HG02943 (cell line): ENCODE measurements at regions not wholly inside any gene's neighbourhood (a gene's known extent, or its start where the extent isn't known, plus 50 kb on each side); places are given as distances from the start of the nearest gene placed in this dataset.
"Not testable (repeated sequence)": the region's sequence is repeated elsewhere in the genome, so short reads cannot be mapped to it uniquely, and the experiment has no call there.

Source experiments
- ATAC-seq: cut with Tn5 transposase; IDR thresholded peaks from one replicate; pipeline ENCODE4 v1.9.1; 2021; ENCODE audit warnings: mild to moderate bottlenecking, low read depth, moderate library complexity; ENCODE audit not compliant: unreplicated experiment

DNA sequence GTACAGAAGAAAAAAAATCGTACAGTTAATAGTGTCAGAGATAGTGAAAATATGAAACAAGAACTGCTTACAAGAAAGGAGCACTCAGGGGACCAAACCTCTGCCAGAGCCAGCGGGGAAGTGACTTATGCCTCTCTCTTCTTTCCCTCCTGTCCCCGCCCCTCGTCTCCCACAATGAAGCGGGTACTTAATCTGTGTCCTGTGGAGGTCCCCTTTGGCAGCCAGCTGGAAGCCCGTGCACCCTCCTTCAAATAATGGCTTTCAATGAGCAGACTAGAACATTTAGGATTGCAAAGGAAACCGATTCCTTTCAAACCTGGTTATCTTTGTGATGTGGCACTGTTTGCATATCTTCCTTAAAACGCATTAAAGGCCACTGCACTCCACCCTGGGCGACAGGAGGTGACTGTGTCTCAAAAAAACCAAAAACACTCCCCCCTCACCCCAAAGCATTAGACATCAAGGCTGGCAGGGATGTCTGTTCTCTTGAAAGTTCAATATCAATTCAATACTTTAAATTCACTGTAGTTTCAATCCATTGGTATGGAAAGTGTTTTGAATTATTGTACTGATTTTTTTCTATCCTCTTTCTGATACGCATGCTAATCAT, 51.7 kb downstream of the PPIAL4C start:
- ATAC-seq = not testable (repeated sequence)

DNA sequence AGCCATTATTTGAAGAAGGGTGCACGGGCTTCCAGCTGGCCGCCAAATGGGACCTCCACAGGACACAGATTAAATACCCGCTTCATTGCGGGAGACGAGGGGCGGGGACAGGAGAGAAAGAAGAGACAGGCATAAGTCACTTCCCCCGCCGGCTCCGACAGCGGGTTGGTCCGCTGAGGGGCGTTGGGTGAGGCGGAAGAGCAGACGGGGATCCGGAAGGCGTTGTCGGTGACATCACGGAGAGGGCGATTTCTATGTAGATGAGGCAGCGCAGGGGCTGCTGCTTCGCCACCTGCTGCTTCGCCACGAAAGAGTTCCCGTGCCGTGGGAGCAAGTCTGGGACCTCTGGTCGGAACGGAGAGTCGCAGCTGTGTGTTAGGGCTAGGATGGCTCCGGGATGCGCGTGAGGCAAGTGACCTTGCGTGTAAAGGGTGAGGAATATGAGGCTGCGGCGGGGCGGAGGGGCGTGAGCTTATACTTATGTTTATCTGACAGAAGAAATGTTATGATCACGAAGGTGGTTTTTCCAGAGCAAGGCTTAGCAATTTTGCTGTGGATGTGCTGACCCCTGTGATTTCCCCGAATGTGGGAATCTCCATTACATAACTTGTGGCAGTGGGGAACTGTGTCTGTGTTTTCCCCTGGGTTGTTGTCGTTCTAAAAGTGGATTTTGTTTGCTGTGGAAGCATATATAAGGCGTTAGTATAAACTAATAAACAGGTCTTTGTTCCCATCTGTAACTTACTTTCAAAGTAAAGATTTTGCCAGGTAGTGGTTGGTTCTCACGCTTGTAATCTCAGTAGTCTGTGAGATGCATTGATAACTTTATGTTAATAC, 52.9 kb downstream of the PPIAL4C start:
- ATAC-seq = peak; percentile 82

DNA sequence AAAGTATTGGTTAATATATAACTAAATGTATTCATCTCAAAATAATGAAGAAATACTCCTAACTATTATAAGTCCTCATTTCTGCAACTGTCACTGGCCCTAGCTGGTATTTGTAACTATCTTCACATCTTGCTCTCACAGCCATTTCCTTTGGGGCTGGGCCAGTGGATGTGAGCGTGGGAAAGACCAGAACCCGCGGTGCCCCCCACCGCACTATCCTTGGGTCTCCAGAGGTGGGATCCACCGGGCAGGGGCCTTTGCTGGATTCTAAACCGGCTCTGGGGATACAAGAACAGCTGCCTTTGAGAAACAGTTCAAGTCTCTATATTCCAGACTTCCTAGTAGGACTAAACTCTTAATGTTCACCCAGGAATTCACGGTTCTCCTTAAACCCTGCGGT, 54.8 kb downstream of the PPIAL4C start:
- ATAC-seq = not testable (repeated sequence)

DNA sequence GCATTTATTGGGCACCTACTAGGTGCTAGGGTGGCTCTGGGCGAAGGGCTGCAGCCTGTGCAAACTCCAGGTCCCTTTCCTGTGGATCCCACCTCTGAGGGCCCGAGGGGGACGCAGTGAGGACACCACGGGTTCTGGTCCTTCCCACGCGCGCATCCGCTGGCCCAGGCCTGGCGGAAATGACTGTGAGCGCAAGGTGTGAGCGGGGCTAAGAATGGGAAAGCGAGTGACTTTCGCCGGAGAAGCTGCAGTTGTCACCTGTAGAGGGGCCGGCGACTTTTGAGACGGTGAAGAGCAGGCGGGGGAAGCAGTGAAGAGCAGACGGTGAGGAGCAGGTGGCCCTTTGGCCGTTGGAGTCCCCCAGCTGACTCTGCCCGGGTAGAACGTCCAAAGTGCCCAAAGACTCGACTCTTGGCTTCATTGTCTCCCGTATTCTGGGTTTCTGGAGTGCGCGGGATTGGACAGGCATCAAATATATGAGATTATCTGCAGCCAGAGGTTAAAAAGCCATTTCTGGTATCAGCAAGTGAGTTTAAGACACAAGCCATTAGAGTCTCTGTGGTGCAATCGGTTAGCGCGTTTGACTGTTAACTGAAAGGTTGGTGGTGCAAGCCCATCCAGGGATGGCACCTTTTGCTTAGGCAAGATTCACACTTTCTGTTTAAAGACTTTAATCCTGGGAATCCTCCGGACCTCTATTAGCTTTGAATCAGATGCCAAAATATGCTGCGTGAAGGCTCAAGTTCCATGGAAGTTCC, 55.4 kb downstream of the PPIAL4C start:
- not testable (repeated sequence) for ATAC-seq

DNA sequence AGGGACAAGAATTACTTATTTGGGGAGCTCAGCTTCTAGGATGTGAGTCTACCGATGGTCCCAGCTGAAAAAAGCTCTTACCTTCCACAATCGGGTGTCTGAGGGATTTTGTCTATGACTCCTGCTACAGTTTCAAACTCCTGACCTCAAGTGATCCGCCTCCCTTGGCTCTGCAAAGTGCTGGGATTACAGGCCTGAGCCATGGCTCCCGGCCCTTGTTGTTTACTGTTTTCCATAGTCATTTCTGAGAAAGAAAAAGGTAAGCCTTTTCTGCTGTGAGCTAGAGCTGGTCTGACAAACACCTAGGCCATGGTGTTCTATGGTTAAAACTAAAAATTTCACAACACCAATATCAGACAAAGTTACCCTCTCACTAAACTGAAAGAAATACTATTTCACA, 57.5 kb downstream of the PPIAL4C start:
- ATAC-seq = not testable (repeated sequence)

DNA sequence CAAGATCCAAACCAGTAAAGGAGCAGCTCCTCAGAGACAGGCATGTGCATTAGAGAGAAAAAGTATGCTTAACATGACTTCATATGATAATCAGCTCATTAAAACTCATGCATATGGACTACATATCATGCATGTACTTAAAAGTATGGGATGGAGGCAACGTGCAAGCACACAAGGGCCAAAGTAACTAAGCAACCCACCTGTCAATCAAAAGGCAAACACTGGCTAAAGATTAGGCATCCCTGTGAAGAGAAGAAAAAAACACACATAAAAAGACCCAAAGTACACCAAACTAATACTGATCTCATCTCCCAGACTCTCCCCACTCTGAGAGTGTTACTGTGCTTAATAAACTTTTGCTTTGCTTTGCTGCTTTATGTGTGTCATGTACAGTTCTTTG, 61.2 kb downstream of the PPIAL4C start:
- not testable (repeated sequence) for ATAC-seq

DNA sequence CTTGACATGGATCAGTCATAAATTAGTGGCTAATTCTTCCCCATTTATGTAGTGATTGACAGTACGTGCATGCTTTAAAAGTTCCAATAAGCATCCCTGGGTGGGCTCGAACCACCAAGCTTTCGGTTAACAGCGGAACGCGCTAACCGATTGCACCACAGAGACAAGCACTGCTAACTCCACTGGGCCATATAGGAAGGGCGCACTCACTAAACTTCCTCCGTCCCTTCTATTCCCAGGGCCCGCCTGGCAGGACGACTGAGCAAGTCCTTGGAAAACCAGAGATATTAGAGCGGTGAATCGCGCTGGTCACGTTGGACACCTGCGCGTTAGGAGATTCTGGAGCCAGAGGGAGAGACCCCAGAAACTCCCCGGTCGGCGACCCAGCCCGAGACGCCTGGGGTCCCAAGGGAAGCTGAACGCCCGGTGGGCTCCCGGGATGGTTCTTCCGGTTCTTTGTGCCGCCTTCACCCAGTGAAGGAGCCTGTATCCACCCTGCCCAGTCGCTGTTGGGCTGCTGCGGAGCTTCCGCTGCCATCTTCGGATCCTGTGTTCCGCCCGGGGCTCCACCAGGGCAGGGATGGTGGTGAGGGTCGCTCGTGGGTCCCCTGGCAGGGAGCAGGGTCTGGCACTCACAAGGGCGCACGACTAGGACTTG, 62.8 kb downstream of the PPIAL4C start:
- ATAC-seq = not testable (repeated sequence)

DNA sequence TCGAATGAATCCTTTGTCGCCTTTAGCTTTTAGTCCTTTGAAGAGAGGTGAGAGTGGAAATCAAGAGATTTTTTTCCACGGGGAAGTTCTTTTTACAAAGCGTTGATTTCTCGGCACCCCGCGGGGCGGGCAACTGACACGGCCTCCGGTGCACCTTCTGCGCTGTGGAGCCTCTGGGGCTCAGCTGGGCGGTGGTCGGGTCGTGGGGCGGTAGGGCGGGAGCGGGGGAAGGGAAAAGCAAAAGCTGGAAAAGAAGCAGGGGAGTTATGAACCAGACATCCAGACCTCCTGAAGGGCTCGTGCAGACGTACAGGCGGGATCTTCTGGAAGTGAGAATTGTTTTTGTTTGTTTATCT, 63.3 kb downstream of the PPIAL4C start:
- ATAC-seq = not testable (repeated sequence)

DNA sequence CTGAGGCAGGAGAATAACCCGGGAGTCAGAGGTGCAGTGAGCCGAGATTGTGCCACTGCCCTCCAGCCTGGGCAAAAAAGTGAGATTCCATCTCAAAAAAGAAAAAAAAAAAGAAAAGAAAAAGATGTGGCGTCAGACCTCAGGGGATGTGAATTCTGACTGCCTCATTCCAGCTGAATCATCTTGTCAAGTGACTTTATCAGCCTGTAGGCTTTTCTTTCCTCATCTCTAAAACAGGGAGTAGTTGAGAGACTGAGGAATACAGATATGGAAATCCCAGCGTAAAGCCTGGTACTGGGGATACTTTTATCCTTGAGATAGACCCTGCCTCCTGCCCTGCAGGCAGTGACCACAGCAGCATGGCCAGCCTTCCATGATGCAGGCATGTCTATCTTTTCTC, 74.1 kb downstream of the PPIAL4C start:
- ATAC-seq = not testable (repeated sequence)

DNA sequence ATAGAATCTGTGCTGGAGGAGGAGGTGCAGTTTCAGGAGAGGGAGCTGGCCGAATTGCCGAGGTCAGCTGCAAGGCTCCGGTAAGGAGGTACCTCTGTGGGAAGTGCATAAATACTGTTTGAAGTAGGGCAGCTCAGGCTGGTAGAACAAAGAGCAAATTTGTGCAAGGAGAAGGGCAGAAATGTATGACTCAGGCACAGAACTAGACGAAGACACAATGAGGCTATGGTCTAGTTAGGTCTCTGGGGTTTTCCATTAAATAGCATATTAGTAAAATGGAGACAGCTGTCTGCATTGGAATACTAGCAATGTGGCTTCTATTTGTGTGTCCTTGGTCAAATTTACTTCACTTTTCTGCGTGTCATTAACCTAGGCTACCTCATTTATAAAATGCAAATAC, 74.5 kb downstream of the PPIAL4C start:
- ATAC-seq = not testable (repeated sequence)

DNA sequence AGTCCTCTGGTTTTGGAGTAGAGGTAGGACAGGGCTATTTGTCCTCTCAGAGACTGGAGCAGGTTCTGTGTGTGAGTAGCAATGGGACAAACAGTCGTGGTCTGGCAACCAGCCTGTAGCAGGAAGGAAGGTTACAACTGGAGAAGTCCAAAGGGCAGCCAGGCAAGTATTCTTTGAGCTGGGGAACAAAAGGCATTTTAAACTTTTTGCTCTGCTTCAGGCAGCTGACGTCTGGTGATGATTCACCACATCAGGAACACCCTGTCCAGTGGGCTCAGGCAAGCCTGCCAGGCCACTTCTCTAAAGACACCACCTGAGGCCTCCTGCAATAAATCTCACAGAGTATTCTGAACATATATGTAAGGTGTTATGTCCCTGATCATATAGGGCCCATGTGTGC, 81.0 kb downstream of the PPIAL4C start:
- ATAC-seq = not testable (repeated sequence)

DNA sequence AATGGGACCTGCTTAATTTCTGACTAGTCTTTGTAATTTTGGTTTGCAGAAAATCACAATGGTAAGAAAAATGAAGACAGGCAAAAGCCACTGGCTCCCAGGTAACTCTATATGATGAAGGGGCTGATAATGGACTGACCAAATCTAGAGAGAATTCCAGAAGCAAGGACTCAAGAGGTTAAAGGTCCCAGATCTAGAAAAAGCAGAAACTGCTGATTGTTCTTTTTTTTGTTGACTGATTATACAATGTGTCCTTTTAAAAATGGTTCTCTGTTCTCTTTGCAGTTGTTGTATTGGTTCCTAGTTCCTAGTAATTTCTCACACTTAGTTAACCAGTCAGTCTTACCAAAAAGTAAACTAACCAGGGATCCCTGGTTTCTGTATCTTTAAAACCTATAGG, 81.4 kb downstream of the PPIAL4C start:
- not testable (repeated sequence) for ATAC-seq

DNA sequence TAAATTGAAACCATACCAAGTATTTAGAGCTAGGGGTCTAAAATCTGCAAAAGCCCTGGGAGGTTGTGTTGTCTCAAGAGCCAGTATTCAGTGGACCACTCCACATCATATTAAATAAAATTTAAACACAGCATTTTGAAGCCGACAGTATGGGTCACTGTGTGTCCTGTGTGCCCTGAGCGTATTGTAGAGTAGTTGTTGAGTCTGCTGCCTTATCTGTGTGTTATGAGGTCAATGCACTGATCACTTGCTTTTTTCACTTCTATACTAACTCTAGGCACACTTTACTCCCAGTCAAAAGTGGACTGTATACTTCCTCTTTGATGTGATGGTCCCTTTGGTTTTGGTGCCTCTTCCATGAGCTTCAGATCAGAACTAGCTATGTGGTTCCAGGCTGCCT, 81.9 kb downstream of the PPIAL4C start:
- not testable (repeated sequence) for ATAC-seq

DNA sequence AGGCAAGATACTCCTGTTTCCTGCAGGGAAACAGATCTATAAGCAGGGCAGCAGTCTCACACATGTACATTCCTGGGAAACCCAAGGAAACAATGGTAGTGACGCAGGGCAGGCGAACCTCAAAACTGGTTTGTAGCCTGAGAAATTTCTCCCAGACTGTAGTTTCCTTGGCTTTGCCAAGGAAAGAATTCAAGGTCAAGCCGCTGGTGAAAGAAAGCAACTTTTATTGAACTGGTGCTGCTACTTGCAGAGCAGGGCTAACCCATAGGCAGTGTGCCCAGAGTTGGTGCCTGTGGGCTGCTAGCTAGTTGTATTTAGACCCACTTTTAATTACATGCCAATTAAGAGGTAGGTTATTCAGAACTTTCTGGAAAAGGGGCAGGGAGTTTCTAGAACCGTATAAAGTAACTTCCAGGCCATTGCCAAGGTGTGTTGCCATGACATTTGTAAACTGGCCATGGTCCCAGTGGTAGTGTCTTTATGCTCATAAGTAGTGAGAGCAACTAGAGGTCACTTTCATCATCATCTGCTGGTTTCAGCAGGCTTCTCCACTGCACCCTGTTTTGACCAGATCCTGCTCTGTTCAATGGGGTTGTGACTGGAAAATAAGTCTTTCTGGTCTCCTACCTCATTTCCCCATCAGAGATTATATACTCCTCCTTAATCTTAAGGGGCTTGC, 89.7 kb downstream of the PPIAL4C start:
- ATAC-seq = not testable (repeated sequence)

DNA sequence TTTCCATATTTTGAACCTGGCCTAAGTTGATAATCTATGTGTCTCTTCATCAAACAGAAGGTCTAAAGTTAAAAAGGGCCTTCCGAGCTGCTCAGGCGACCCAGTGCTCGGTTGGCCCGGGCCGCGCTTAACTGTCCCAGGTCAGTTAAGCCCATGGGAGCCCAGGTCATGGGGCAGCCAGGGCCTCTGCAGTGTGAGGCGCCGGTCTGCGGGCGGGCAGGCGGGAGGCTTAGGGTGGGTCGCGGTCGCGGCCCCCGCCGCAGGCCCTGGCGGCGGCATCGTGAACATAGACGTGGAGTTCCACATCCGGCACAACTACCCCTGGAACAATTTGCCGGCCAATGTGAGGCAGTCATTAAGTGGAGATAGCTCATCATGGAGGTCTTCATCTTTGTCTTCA, 91.3 kb downstream of the PPIAL4C start:
- ATAC-seq = not testable (repeated sequence)

DNA sequence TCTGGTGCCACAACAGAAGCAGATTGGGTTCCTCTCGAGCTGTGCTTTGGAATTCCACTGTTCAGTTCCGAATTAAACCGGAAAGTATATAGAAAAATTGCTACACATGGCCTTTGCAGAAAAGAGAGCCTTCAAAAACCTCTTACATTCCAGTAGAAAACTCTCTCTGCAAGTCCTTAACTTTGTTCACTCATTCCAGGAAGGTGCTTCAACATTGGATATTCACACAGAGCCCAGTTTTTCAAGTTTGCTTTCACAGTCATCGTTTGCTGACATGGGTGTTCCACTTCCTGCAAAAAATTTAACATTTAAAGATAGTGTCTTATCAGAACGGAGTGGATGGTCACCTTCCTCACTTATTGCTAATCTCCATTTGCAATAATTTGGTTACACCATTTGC, 93.7 kb downstream of the PPIAL4C start:
- ATAC-seq = not testable (repeated sequence)

DNA sequence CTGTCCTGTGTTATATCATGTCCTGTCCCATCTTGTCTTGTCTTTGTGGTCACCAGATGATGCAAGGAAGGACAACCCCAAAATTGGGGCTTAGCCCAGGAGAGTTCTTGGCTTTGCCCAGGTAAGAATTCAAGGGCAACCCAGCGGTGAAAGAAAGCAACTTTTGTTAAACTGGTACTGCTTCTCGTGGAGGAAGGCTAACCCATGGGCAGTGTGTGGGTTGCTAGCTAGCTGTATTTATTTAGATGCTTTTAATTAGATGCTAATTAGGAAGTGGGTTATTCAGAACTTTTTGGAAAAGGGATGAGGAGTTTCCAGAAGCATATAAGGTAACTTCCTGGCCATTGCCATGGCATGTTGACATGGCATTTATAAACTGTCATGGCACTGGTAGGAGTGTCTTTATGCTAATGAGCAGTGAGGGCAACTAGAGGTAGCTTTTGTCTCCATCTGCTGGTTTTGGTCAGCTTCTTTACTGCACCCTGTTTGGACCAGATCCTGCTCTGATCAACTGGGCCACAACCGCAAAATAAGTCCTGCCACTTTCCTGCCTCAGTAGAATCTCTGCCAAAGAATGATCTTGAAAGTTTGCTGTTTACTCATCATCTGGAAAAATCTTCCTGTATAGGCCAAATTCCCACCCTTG, 95.8 kb upstream of the FCGR1A start:
- not testable (repeated sequence) for ATAC-seq

DNA sequence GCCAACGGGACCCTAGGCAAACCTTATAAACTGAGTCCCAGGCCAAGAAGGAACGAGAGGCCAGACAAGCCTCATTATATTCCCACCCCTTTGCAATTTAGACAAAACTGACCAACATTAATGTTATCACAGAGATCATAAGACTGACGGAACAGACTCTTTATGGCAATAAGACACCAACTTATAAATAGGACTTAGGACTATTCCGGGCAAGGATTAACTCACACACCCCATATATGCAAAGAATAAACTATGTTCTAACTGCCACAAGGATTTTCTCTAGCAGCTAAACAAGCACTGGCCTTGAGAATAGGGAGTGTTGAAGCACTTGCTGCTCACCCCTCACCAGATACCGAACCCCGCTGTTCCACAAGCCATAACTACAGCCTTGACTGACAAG, 91.1 kb upstream of the FCGR1A start:
- ATAC-seq = not testable (repeated sequence)

DNA sequence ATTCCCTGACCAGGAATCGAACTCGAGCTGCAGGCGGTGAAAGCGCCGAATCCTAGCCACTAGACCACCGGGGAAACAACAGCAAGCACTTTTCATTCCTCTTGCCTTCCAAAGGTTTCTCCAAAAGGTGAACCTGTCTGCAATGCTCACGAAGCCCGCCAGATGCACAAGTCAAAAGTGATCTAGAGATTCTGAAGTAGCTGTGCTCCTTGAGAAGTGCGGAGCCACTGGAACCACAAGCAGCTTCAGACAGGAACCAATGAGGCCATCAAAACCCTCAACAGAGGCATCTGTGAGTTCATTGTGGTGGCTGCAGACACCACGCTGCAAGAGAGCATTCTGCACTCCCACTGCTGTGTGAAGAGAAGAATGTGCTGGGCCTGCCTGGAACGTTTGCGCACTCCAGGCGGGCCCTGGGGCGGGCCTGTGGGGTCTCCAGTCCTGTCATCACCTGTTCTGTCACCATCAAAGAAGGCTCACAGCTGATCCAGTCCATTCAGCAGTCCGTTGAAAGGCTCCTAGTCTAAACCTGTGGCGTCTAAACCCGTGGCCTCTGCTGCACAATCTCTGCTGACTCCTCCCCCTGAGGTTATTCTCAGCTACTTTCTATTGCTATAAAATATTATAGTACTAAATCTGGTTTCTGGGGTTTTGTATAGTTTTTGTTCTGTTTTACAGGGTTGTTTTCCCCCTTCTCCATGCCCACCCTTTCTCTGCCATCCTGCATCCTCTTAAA, 89.5 kb upstream of the FCGR1A start:
- ATAC-seq = not testable (repeated sequence)
